ENCODE measurements at regions not wholly inside any gene's neighbourhood (a gene's known extent, or its start where the extent isn't known, plus 50 kb on each side); places are given as distances from the start of the nearest gene placed in this dataset.

- Histone ChIP-seq H3K4me1 (no peaks in the 10 kb centered on the region), H3K9me3 (no peaks in the 10 kb centered on the region), H3K4me3 (no peak overlapping the region), H3K36me3 (no peaks in the 10 kb centered on the region), H3K27ac (no peak overlapping the region), H3K27me3 (no peaks in the 10 kb centered on the region)
- TF ChIP-seq CTCF (IDR thresholded peaks at IDR 0.05) (no peak), POLR2A (IDR thresholded peaks at IDR 0.05) (no peak), POLR2AphosphoS5 (IDR thresholded peaks at IDR 0.05; ENCODE audit: insufficient read depth in 1 of 2, low read depth in 1 of 2) (no peak)
- DNase-seq (ENCODE audit: extremely low spot score in 2 of 2), result no peak
- intact Hi-C loops (cut with DNase I), result no loop called here
Observed at GRCh38 chr16:64579712-64580111, 542.2 kb downstream of the CDH11 start.

- no peak for DNase-seq (ENCODE audit: extremely low spot score in 2 of 2)
- Histone ChIP-seq H3K27me3 (no peaks in the 10 kb centered on the region), H3K36me3 (no peaks in the 10 kb centered on the region), H3K9me3 (no peaks in the 10 kb centered on the region), H3K4me1 (no peaks in the 10 kb centered on the region), H3K4me3 (no peak overlapping the region), H3K27ac (no peak overlapping the region)
- intact Hi-C loops (cut with DNase I), result no loop called here
- no peak for TF ChIP-seq POLR2A (IDR thresholded peaks at IDR 0.05)
Observed at GRCh38 chr16:64545768-64546167, 576.1 kb downstream of the CDH11 start.

GRCh38 chr16:64544859-64545258 is 577.0 kb downstream of the CDH11 start:
- H3K27me3 ChIP-seq, result no peaks in the 10 kb centered on the region
- no peaks in the 10 kb centered on the region for H3K36me3 ChIP-seq
- H3K4me3 ChIP-seq, result no peak overlapping the region
- intact Hi-C loops (cut with DNase I), result no loop called here
- no peaks in the 10 kb centered on the region for H3K4me1 ChIP-seq
- no peaks in the 10 kb centered on the region for H3K9me3 ChIP-seq
- DNase-seq (ENCODE audit: extremely low spot score in 2 of 2), result no peak
- TF ChIP-seq POLR2AphosphoS5 (IDR thresholded peaks at IDR 0.05; ENCODE audit: insufficient read depth in 1 of 2, low read depth in 1 of 2) (no peak), CTCF (IDR thresholded peaks at IDR 0.05) (no peak)
- H3K27ac ChIP-seq, result no peak overlapping the region

- Histone ChIP-seq H3K4me3 (no peak overlapping the region), H3K27me3 (no peaks in the 10 kb centered on the region), H3K36me3 (no peaks in the 10 kb centered on the region), H3K9me3 (no peaks in the 10 kb centered on the region), H3K4me1 (no peaks in the 10 kb centered on the region), H3K27ac (no peak overlapping the region)
- intact Hi-C loops (cut with DNase I), result no loop called here
- DNase-seq (ENCODE audit: extremely low spot score in 2 of 2), result no peak
- no peak for TF ChIP-seq POLR2AphosphoS5 (IDR thresholded peaks at IDR 0.05; ENCODE audit: insufficient read depth in 1 of 2, low read depth in 1 of 2)
- no peak for TF ChIP-seq CTCF (IDR thresholded peaks at IDR 0.05)
- TF ChIP-seq POLR2A (IDR thresholded peaks at IDR 0.05), result no peak
Observed at GRCh38 chr16:64543441-64543840, 578.4 kb downstream of the CDH11 start.

- no peak for DNase-seq (ENCODE audit: extremely low spot score in 2 of 2)
- intact Hi-C loops (cut with DNase I), result no loop called here
- H3K4me3 ChIP-seq, result no peak overlapping the region
Observed at GRCh38 chr16:64543031-64543430, 578.8 kb downstream of the CDH11 start.

More at GRCh38 chr16:64543031-64543430, 578.8 kb downstream of the CDH11 start:
- no peak overlapping the region for H3K27ac ChIP-seq
- no peak for TF ChIP-seq POLR2A (IDR thresholded peaks at IDR 0.05)
- TF ChIP-seq POLR2AphosphoS5 (IDR thresholded peaks at IDR 0.05; ENCODE audit: insufficient read depth in 1 of 2, low read depth in 1 of 2), result no peak
- no peak for TF ChIP-seq CTCF (IDR thresholded peaks at IDR 0.05)
- H3K36me3 ChIP-seq, result no peaks in the 10 kb centered on the region
- no peaks in the 10 kb centered on the region for H3K9me3 ChIP-seq
- H3K4me1 ChIP-seq, result no peaks in the 10 kb centered on the region
- no peaks in the 10 kb centered on the region for H3K27me3 ChIP-seq

Measured in vagina (tissue), 2 donors.